ENCODE measurements at regions not wholly inside any gene's neighbourhood (a gene's known extent, or its start where the extent isn't known, plus 50 kb on each side); places are given as distances from the start of the nearest gene placed in this dataset.

- Histone ChIP-seq H3K79me2 (replicated peaks; ENCODE audit: insufficient read depth) (no peaks in the 10 kb centered on the region), H3K36me3 (ENCODE audit: insufficient read depth) (no peaks in the 10 kb centered on the region), H3K4me2 (no peak overlapping the region), H3K27ac (ENCODE audit: low read depth) (no peak overlapping the region; the same call in 1 of the 2 replicates), H2AFZ (no peak overlapping the region), H3K9me2 (ENCODE audit: insufficient read depth) (no peaks in the 10 kb centered on the region), H3F3A (replicated peaks; ENCODE audit: low read depth) (no peaks in the 10 kb centered on the region), H3K4me3 (no peak overlapping the region), H3K4me1 (ENCODE audit: insufficient read depth) (no peaks in the 10 kb centered on the region), H3K27me3 (ENCODE audit: insufficient read depth) (no peaks in the 10 kb centered on the region), H4K20me1 (replicated peaks; ENCODE audit: insufficient read depth) (no peaks in the 10 kb centered on the region)
- H3K36me3 Mint-ChIP-seq (ENCODE audit: low read depth) = no peaks in the 10 kb centered on the region
- ATAC-seq (no peak), DNase-seq (ENCODE audit: low spot score) (no peak)
- no peaks in the 10 kb centered on the region for H3K9me3 Mint-ChIP-seq
- TF ChIP-seq CTCF (conservative IDR thresholded peaks at IDR 0.05; ENCODE audit: low read depth in 2 of 2) (no peak), POLR2AphosphoS5 (IDR thresholded peaks at IDR 0.05; ENCODE audit: low read depth) (no peak), STAT1 (IDR thresholded peaks at IDR 0.05; ENCODE audit: unreplicated experiment) (no peak), REST (IDR thresholded peaks at IDR 0.05; ENCODE audit: unreplicated experiment) (no peak), NANOG (IDR thresholded peaks at IDR 0.05; ENCODE audit: borderline replicate concordance) (no peak), EZH2 (IDR thresholded peaks at IDR 0.05; ENCODE audit: low read depth, unreplicated experiment) (no peak), ZNF114 (CRISPR knock-in tag; IDR thresholded peaks at IDR 0.05) (no peak), ETS1 (IDR thresholded peaks at IDR 0.05) (no peak), ZNF331 (CRISPR knock-in tag; IDR thresholded peaks at IDR 0.05; ENCODE audit: low read depth) (no peak), EZH2phosphoT487 (IDR thresholded peaks at IDR 0.05; ENCODE audit: unreplicated experiment) (no peak), CREB1 (CRISPR knock-in tag; IDR thresholded peaks at IDR 0.05; ENCODE audit: low read depth) (no peak), ZNF462 (CRISPR knock-in tag; IDR thresholded peaks at IDR 0.05) (no peak), JUNB (IDR thresholded peaks at IDR 0.05; ENCODE audit: unreplicated experiment) (no peak)
- no peaks in the 10 kb centered on the region for H3K27me3 Mint-ChIP-seq (ENCODE audit: insufficient read depth, low read depth, poor library complexity)
- H3K4me1 Mint-ChIP-seq = no peaks in the 10 kb centered on the region
- H3K27ac Mint-ChIP-seq = no peak overlapping the region
- no peak overlapping the region for H3K4me3 Mint-ChIP-seq
Measured at GRCh38 chr2:17101091-17101490, 417.1 kb downstream of the RAD51AP2 start.

Measured in GM23338 (cell line).